ENCODE measurements at regions not wholly inside any gene's neighbourhood (a gene's known extent, or its start where the extent isn't known, plus 50 kb on each side); places are given as distances from the start of the nearest gene placed in this dataset.

- Histone ChIP-seq H3K9me3 (no peaks in the 10 kb centered on the region), H3K4me3 (no peak overlapping the region), H3K4me1 (peaks cover 0 to 7% (median 0%) of the 10 kb centered on the region in 4 donors), H3K27ac (no peak overlapping the region), H3K27me3 (no peaks in the 10 kb centered on the region), H3K36me3 (no peaks in the 10 kb centered on the region)
- intact Hi-C loops (cut with DNase I) = no loop called here
- no peak for DNase-seq
- TF ChIP-seq EP300 (IDR thresholded peaks at IDR 0.05) (no peak), CTCF (IDR thresholded peaks at IDR 0.05) (no peak), POLR2AphosphoS5 (IDR thresholded peaks at IDR 0.05) (no peak), POLR2A (IDR thresholded peaks at IDR 0.05) (no peak)
- 60 to 76% methylated on average over 5 of the region's 5 CpGs for WGBS, 2 donors
Measured at GRCh38 chr1:82644186-82644915, 843.6 kb downstream of the ADGRL2 start.

- 62 to 74% methylated on average over 1 of the region's 1 CpG for WGBS, 2 donors
Measured at GRCh38 chr1:82640352-82640751, 839.6 kb downstream of the ADGRL2 start.

GRCh38 chr1:82634266-82634665 lies 833.5 kb downstream of the ADGRL2 start:
- intact Hi-C loops (cut with DNase I) = no loop called here
- Histone ChIP-seq H3K27me3 (no peaks in the 10 kb centered on the region), H3K4me3 (no peak overlapping the region), H3K4me1 (no peaks in the 10 kb centered on the region), H3K36me3 (no peaks in the 10 kb centered on the region), H3K27ac (no peak overlapping the region), H3K9me3 (no peaks in the 10 kb centered on the region)
- TF ChIP-seq POLR2AphosphoS5 (IDR thresholded peaks at IDR 0.05) (no peak), EP300 (IDR thresholded peaks at IDR 0.05) (no peak), POLR2A (IDR thresholded peaks at IDR 0.05) (no peak), CTCF (IDR thresholded peaks at IDR 0.05) (no peak)
- WGBS, 2 donors = 38 to 71% methylated on average over 1 of the region's 1 CpG
- no peak for DNase-seq

More at GRCh38 chr1:82640352-82640751, 839.6 kb downstream of the ADGRL2 start:
- Histone ChIP-seq H3K27ac (no peak overlapping the region), H3K9me3 (no peaks in the 10 kb centered on the region), H3K27me3 (no peaks in the 10 kb centered on the region), H3K4me3 (no peak overlapping the region), H3K4me1 (no peaks in the 10 kb centered on the region), H3K36me3 (no peaks in the 10 kb centered on the region)
- TF ChIP-seq POLR2AphosphoS5 (IDR thresholded peaks at IDR 0.05) (no peak), EP300 (IDR thresholded peaks at IDR 0.05) (no peak), CTCF (IDR thresholded peaks at IDR 0.05) (no peak), POLR2A (IDR thresholded peaks at IDR 0.05) (no peak)
- no peak for DNase-seq
- intact Hi-C loops (cut with DNase I) = no loop called here

- H3K4me3 ChIP-seq = no peak overlapping the region
- H3K27me3 ChIP-seq = no peaks in the 10 kb centered on the region
- 87 to 89% methylated on average over 1 of the region's 1 CpG for WGBS, 2 donors
- intact Hi-C loops (cut with DNase I) = no loop called here
- TF ChIP-seq EP300 (IDR thresholded peaks at IDR 0.05) (no peak), CTCF (IDR thresholded peaks at IDR 0.05) (no peak), POLR2A (IDR thresholded peaks at IDR 0.05) (no peak), POLR2AphosphoS5 (IDR thresholded peaks at IDR 0.05) (no peak)
- no peak overlapping the region for H3K27ac ChIP-seq
- no peaks in the 10 kb centered on the region for H3K9me3 ChIP-seq
- no peak for DNase-seq
- no peaks in the 10 kb centered on the region for H3K36me3 ChIP-seq
- H3K4me1 ChIP-seq = no peaks in the 10 kb centered on the region
Measured at GRCh38 chr1:82632155-82632554, 831.4 kb downstream of the ADGRL2 start.

GRCh38 chr1:82628887-82629286 lies 828.2 kb downstream of the ADGRL2 start:
- TF ChIP-seq EP300 (IDR thresholded peaks at IDR 0.05) = no peak
- TF ChIP-seq CTCF (IDR thresholded peaks at IDR 0.05) = no peak
- no peak for TF ChIP-seq POLR2A (IDR thresholded peaks at IDR 0.05)
- TF ChIP-seq POLR2AphosphoS5 (IDR thresholded peaks at IDR 0.05) = no peak

More at GRCh38 chr1:82628887-82629286, 828.2 kb downstream of the ADGRL2 start:
- no peaks in the 10 kb centered on the region for H3K4me1 ChIP-seq
- no peak for DNase-seq
- no peak overlapping the region for H3K27ac ChIP-seq
- H3K36me3 ChIP-seq = no peaks in the 10 kb centered on the region
- no peak overlapping the region for H3K4me3 ChIP-seq
- 90 to 92% methylated on average over 2 of the region's 2 CpGs for WGBS, 2 donors
- intact Hi-C loops (cut with DNase I) = no loop called here
- no peaks in the 10 kb centered on the region for H3K27me3 ChIP-seq
- H3K9me3 ChIP-seq = peaks cover 0 to 2% (median 1%) of the 10 kb centered on the region in 4 donors
